H1 (cell line): ENCODE measurements at regions not wholly inside any gene's neighbourhood (a gene's known extent, or its start where the extent isn't known, plus 50 kb on each side); places are given as distances from the start of the nearest gene placed in this dataset.

Experiments
- CTCF ChIA-PET: fragments of 300-600 bp; sonication (Branson Sonifier 250); formaldehyde crosslinking; loops from one replicate; lab custom pipeline; 2021; ENCODE audit not compliant: partially characterized antibody; lab: Charles Lee
- POLR2A ChIA-PET: fragments of 300-600 bp; sonication (Branson Sonifier 250); formaldehyde crosslinking; loops from one replicate; lab custom pipeline; 2021; ENCODE audit warnings: inconsistent platforms; ENCODE audit not compliant: partially characterized antibody; lab: Charles Lee
- DNase-seq, 2 experiments: peaks; one replicate each; pipeline versions ENCODE4 v3.0.0 to v3.0.0-alpha.2; 2010 to 2022; ENCODE audit warnings: low spot score in 2 of 2, low read depth in 1 of 2, mixed read lengths in 1 of 2
- FAIRE-seq: peaks from 2 replicates; lab custom pipeline; 2011; peaks lifted over from hg19 to GRCh38; lab: Jason Lieb, UNC
- H2AFZ ChIP-seq: 2 replicates; pipeline ENCODE4 v1.8.1; 2012; ENCODE audit warnings: low read length, inconsistent platforms
- H2AK5ac ChIP-seq: 2 replicates; pipeline ENCODE4 v1.6.1; 2013; ENCODE audit warnings: low read depth, low read length
- H2BK120ac ChIP-seq: replicated peaks from 2 replicates; pipeline ENCODE3; 2013; ENCODE audit warnings: low read depth, low read length, inconsistent platforms
- H2BK12ac ChIP-seq: 2 replicates; pipeline ENCODE4 v1.6.1; 2013; ENCODE audit warnings: low read depth, low read length
- H2BK15ac ChIP-seq: 2 replicates; pipeline ENCODE4 v1.6.1; 2013; ENCODE audit warnings: low read length
- H2BK20ac ChIP-seq: 2 replicates; pipeline ENCODE4 v1.6.1; 2013; ENCODE audit warnings: low read length
- H2BK5ac ChIP-seq: 2 replicates; pipeline ENCODE4 v1.6.1; 2013; ENCODE audit warnings: low read depth, low read length
- H3K14ac ChIP-seq: 2 replicates; pipeline ENCODE4 v1.6.1; 2013; ENCODE audit warnings: inconsistent platforms; ENCODE audit not compliant: insufficient read length
- H3K18ac ChIP-seq: 2 replicates; pipeline ENCODE4 v1.6.1; 2013; ENCODE audit warnings: low read length; ENCODE audit errors: extremely low read depth
- H3K23ac ChIP-seq: 2 replicates; pipeline ENCODE4 v1.6.1; 2013; ENCODE audit warnings: inconsistent platforms; ENCODE audit not compliant: insufficient read length
- H3K23me2 ChIP-seq: 2 replicates; pipeline ENCODE4 v1.6.1; 2013; ENCODE audit warnings: low read depth, low read length
- H3K27ac ChIP-seq: 2 replicates; pipeline ENCODE4 v1.6.1; 2011; ENCODE audit warnings: low read depth, low read length, inconsistent platforms
- H3K27me3 ChIP-seq, 4 experiments: replicated peaks in 1 of 4; 1 replicate in 1 of 4; 2 replicates in 3 of 4; pipeline versions ENCODE4 v1.6.1 to v1.8.1; 2011 to 2013; ENCODE audit warnings: low read length in 3 of 4, mild to moderate bottlenecking in 3 of 4, inconsistent platforms in 2 of 4, mixed read lengths in 2 of 4, moderate library complexity in 1 of 4; ENCODE audit not compliant: control insufficient read depth in 3 of 4, insufficient read depth in 3 of 4; ENCODE audit errors: extremely low read depth in 1 of 4
- H3K36me3 ChIP-seq, 4 experiments: 2 replicates each; pipeline versions ENCODE4 v1.6.1 to v1.8.1; 2011 to 2013; ENCODE audit warnings: mild to moderate bottlenecking in 4 of 4, low read length in 3 of 4, moderate library complexity in 2 of 4, control low read depth in 1 of 4, inconsistent platforms in 1 of 4; ENCODE audit not compliant: insufficient read depth in 4 of 4, control insufficient read depth in 2 of 4
- H3K4ac ChIP-seq: replicated peaks from 2 replicates; pipeline ENCODE3; 2013; ENCODE audit warnings: low read length, low read depth, mixed read lengths, inconsistent platforms; ENCODE audit not compliant: insufficient read length
- H3K4me1 ChIP-seq, 4 experiments: replicated peaks in 1 of 4; 1 replicate in 1 of 4; 2 replicates in 3 of 4; pipeline versions ENCODE4 v1.6.1 to v1.8.1; 2011 to 2013; ENCODE audit warnings: low read length in 3 of 4, inconsistent platforms in 2 of 4, mixed read lengths in 1 of 4; ENCODE audit not compliant: insufficient read depth in 4 of 4, control insufficient read depth in 3 of 4
- H3K4me2 ChIP-seq, 2 experiments: 2 replicates each; pipeline versions ENCODE4 v1.6.1 to v1.8.1; 2011 to 2013; ENCODE audit warnings: low read depth in 2 of 2, low read length in 2 of 2, control low read depth in 1 of 2, inconsistent platforms in 1 of 2, mild to moderate bottlenecking in 1 of 2; ENCODE audit not compliant: insufficient read depth in 1 of 2
- H3K4me3 ChIP-seq, 4 experiments: fragments of 200-600, 300-600 bp in 1 of 4; sonication (generic), shearing (Covaris generic), sonication (Bioruptor Twin) in 1 of 4; 2 replicates each; pipeline versions ENCODE4 v1.5.1 to v1.8.1; 2011 to 2016; ENCODE audit warnings: low read length in 4 of 4, low read depth in 3 of 4, control low read depth in 2 of 4, inconsistent platforms in 2 of 4, mild to moderate bottlenecking in 2 of 4, mixed read lengths in 1 of 4, moderate library complexity in 1 of 4; ENCODE audit not compliant: insufficient read depth in 2 of 4; ENCODE audit errors: extremely low read depth in 1 of 4
- H3K56ac ChIP-seq: replicated peaks from 2 replicates; pipeline ENCODE3; 2013; ENCODE audit warnings: low read depth, mild to moderate bottlenecking, mixed read lengths, low read length, inconsistent platforms; ENCODE audit not compliant: insufficient read length
- H3K79me1 ChIP-seq: 2 replicates; pipeline ENCODE4 v1.6.1; 2013; ENCODE audit warnings: low read depth, low read length, control low read depth
- H3K79me2 ChIP-seq, 2 experiments: 2 replicates each; pipeline versions ENCODE4 v1.6.1 to v1.8.1; 2012 to 2013; ENCODE audit warnings: low read length in 2 of 2, mild to moderate bottlenecking in 2 of 2, inconsistent platforms in 1 of 2; ENCODE audit not compliant: insufficient read depth in 2 of 2, control insufficient read depth in 1 of 2
- H3K9ac ChIP-seq, 4 experiments: replicated peaks in 1 of 4; 1 replicate in 1 of 4; 2 replicates in 3 of 4; pipeline versions ENCODE4 v1.6.1 to v1.8.1; 2011 to 2013; ENCODE audit warnings: low read depth in 3 of 4, low read length in 3 of 4, control low read depth in 2 of 4, mild to moderate bottlenecking in 2 of 4, moderate library complexity in 2 of 4, inconsistent platforms in 1 of 4; ENCODE audit errors: extremely low read depth in 1 of 4
- H3K9me3 ChIP-seq, 2 experiments: 2 replicates each; pipeline versions ENCODE4 v1.6.1 to v1.8.1; 2012 to 2013; ENCODE audit warnings: mild to moderate bottlenecking in 2 of 2, moderate library complexity in 2 of 2, control low read depth in 1 of 2, inconsistent platforms in 1 of 2, low read depth in 1 of 2, low read length in 1 of 2, mixed read lengths in 1 of 2; ENCODE audit not compliant: insufficient read depth in 2 of 2
- H4K20me1 ChIP-seq, 2 experiments: replicated peaks in 1 of 2; 2 replicates each; pipeline versions ENCODE3 to v1.8.1; 2011 to 2013; ENCODE audit warnings: inconsistent platforms in 2 of 2, low read length in 2 of 2, mild to moderate bottlenecking in 1 of 2; ENCODE audit not compliant: insufficient read depth in 2 of 2, control insufficient read depth in 1 of 2
- H4K5ac ChIP-seq: 2 replicates; pipeline ENCODE4 v1.6.1; 2013; ENCODE audit warnings: low read length, low read depth, mixed read lengths, inconsistent platforms; ENCODE audit not compliant: insufficient read length
- H4K8ac ChIP-seq: 2 replicates; pipeline ENCODE4 v1.8.0; 2013; ENCODE audit warnings: mild to moderate bottlenecking, moderate library complexity, low read length, inconsistent platforms; ENCODE audit not compliant: insufficient read depth; ENCODE audit errors: extremely low read depth
- H4K91ac ChIP-seq: replicated peaks from 2 replicates; pipeline ENCODE3; 2013; ENCODE audit warnings: low read length, mixed read lengths, inconsistent platforms; ENCODE audit not compliant: insufficient read length
- ATF2 ChIP-seq: IDR thresholded peaks from 2 replicates; pipeline ENCODE4 v1.6.1; 2012; ENCODE audit warnings: low read length, inconsistent platforms
- CBX8 ChIP-seq: fragments of 300-800, 300-1000 bp; sonication (generic); IDR thresholded peaks from 2 replicates; pipeline ENCODE4 v1.7.1; 2016; ENCODE audit warnings: low read depth, low read length, borderline replicate concordance
- EZH2 ChIP-seq: fragments of 200-600 bp; sonication (generic); IDR thresholded peaks from 2 replicates; pipeline ENCODE4 v1.7.1; 2012; ENCODE audit warnings: low read depth, mild to moderate bottlenecking, moderate library complexity, low read length, inconsistent platforms; ENCODE audit not compliant: severe bottlenecking
- JUND ChIP-seq: IDR thresholded peaks from 2 replicates; pipeline ENCODE4 v1.6.1; 2011; ENCODE audit warnings: mild to moderate bottlenecking, improper control_type of control experiment, low read length
- PHF8 ChIP-seq: fragments of 200-600 bp; sonication (generic); conservative IDR thresholded peaks from 2 replicates; pipeline ENCODE4 v1.7.1; 2012; ENCODE audit warnings: low read depth, mild to moderate bottlenecking, inconsistent platforms, low read length, moderate library complexity
- POLR2A ChIP-seq, 2 experiments: IDR thresholded peaks; 1 replicate in 1 of 2; 2 replicates in 1 of 2; pipeline ENCODE4 v1.6.1; 2011; ENCODE audit warnings: low read depth in 2 of 2, low read length in 2 of 2, mild to moderate bottlenecking in 2 of 2; ENCODE audit errors: control extremely low read depth in 1 of 2
- POLR2AphosphoS5 ChIP-seq: IDR thresholded peaks from 2 replicates; pipeline ENCODE4 v1.6.1; 2011; ENCODE audit warnings: low read depth, low read length
- RAD21 ChIP-seq, 2 experiments: IDR thresholded peaks in 1 of 2; conservative IDR thresholded peaks in 1 of 2; 2 replicates each; pipeline ENCODE4 v1.6.1; 2011; ENCODE audit warnings: low read depth in 2 of 2, low read length in 2 of 2, improper control_type of control experiment in 1 of 2, inconsistent platforms in 1 of 2, mild to moderate bottlenecking in 1 of 2, moderate library complexity in 1 of 2
- WGBS, 2 experiments: shearing (Covaris generic) in 1 of 2; methylation state at CpG; one replicate each; pipeline versions ENCODE4 v1.1.6 to v1.1.7; 2013 to 2015; ENCODE audit warnings: low lambda C conversion rate in 2 of 2, mixed read lengths in 2 of 2, inconsistent platforms in 1 of 2, low coverage in 1 of 2, missing lambda C conversion rate in 1 of 2; ENCODE audit not compliant: insufficient replicate concordance in 2 of 2, insufficient coverage in 1 of 2, insufficient read length in 1 of 2; ENCODE audit errors: extremely low coverage in 1 of 2, missing lambda C conversion rate in 1 of 2; 5-methylcytosine and 5-hydroxymethylcytosine counted together

- ChIA-PET CTCF (no interaction called here), POLR2A (no interaction called here)
- Histone ChIP-seq H3K23me2 (no peaks in the 10 kb centered on the region; the same call in 1 of the 2 replicates), H3K4ac (no peak overlapping the region), H2BK15ac (no peak overlapping the region), H3K4me3 (no peak overlapping the region), H4K8ac (no peak overlapping the region), H3K27me3 (no peaks in the 10 kb centered on the region), H3K79me2 (no peaks in the 10 kb centered on the region), H3K27ac (no peak overlapping the region), H3K4me1 (no peaks in the 10 kb centered on the region), H3K36me3 (no peaks in the 10 kb centered on the region), H3K9ac (no peak overlapping the region), H4K5ac (no peak overlapping the region), H3K56ac (no peak overlapping the region), H2AK5ac (no peak overlapping the region), H3K9me3 (no peaks in the 10 kb centered on the region), H2BK12ac (no peak overlapping the region), H3K18ac (no peak overlapping the region), H3K79me1 (no peaks in the 10 kb centered on the region), H4K91ac (no peak overlapping the region), H2AFZ (no peak overlapping the region), H4K20me1 (no peaks in the 10 kb centered on the region), H3K4me2 (no peak overlapping the region), H3K23ac (no peak overlapping the region), H2BK20ac (no peak overlapping the region), H2BK5ac (no peak overlapping the region), H2BK120ac (no peak overlapping the region), H3K14ac (no peak overlapping the region)
- TF ChIP-seq PHF8 (no peak), CBX8 (no peak), EZH2 (no peak), POLR2AphosphoS5 (no peak), JUND (no peak), POLR2A (IDR thresholded peaks at IDR 0.05; ENCODE audit: control extremely low read depth in 1 of 2, low read depth in 2 of 2, low read length in 2 of 2) (no peak), RAD21 (IDR thresholded peaks at IDR 0.05 in 1 of 2, conservative IDR thresholded peaks at IDR 0.05 in 1 of 2; ENCODE audit: low read depth in 2 of 2, low read length in 2 of 2) (no peak), ATF2 (no peak)
- DNase-seq (no peak), FAIRE-seq (no peak)
- WGBS, 2 experiments = 72% methylated on average over 4 of the region's 4 CpGs; no CpG with 5 or more reads in 1 of the 2 experiments
These were observed 247.7 kb downstream of the ICOS start for GRCh38 chr2:204184226-204184625.
